GM12878 (cell line): ENCODE measurements at regions not wholly inside any gene's neighbourhood (a gene's known extent, or its start where the extent isn't known, plus 50 kb on each side); places are given as distances from the start of the nearest gene placed in this dataset.

Experiments
- ATF2 ChIP-seq: IDR thresholded peaks from 2 replicates; pipeline ENCODE4 v1.6.1; 2012; ENCODE audit warnings: low read length, inconsistent platforms
- CBFB ChIP-seq: IDR thresholded peaks from 2 replicates; pipeline ENCODE4 v1.6.1; 2016; ENCODE audit warnings: antibody characterized with exemption, low read depth
- E2F8 ChIP-seq: fragments of 450-650 bp; IDR thresholded peaks from 2 replicates; pipeline ENCODE4 v1.6.1; 2018; ENCODE audit warnings: mild to moderate bottlenecking, low read depth, moderate library complexity; ENCODE audit not compliant: partially characterized antibody
- EGR1 ChIP-seq, 2 experiments: IDR thresholded peaks; 1 replicate in 1 of 2; 2 replicates in 1 of 2; pipeline ENCODE4 v1.6.1; 2011 to 2012; ENCODE audit warnings: low read depth in 2 of 2, low read length in 2 of 2, borderline replicate concordance in 1 of 2, mild to moderate bottlenecking in 1 of 2, moderate library complexity in 1 of 2
- HDAC2 ChIP-seq: fragments of 200-600 bp; sonication (generic); IDR thresholded peaks from 2 replicates; pipeline ENCODE4 v1.6.1; 2017
- NFYB ChIP-seq: IDR thresholded peaks from 2 replicates; pipeline ENCODE4 v1.6.1; 2011; ENCODE audit warnings: low read depth, mild to moderate bottlenecking, low read length, improper control_type of control experiment, moderate library complexity; ENCODE audit not compliant: insufficient read depth
- NR2C2 ChIP-seq: IDR thresholded peaks from 2 replicates; pipeline ENCODE4 v1.6.1; 2011; ENCODE audit warnings: borderline replicate concordance, low read depth; ENCODE audit not compliant: control insufficient read depth, insufficient read length
- SUZ12 ChIP-seq: fragments of 200-600 bp; sonication (generic); IDR thresholded peaks from one replicate; pipeline ENCODE4 v1.6.1; 2018; ENCODE audit warnings: antibody characterized with exemption, mild to moderate bottlenecking; ENCODE audit not compliant: unreplicated experiment
- ZSCAN29 ChIP-seq: fragments of 450-650 bp; IDR thresholded peaks from 2 replicates; pipeline ENCODE4 v1.6.1; 2017; ENCODE audit warnings: mild to moderate bottlenecking, moderate library complexity

- TF ChIP-seq E2F8 = no peak
- no peak for TF ChIP-seq ZSCAN29
- no peak for TF ChIP-seq EGR1 (IDR thresholded peaks at IDR 0.05; ENCODE audit: borderline replicate concordance in 1 of 2, low read depth in 2 of 2, low read length in 2 of 2)
- no peak for TF ChIP-seq NR2C2
- TF ChIP-seq CBFB = no peak
- no peak for TF ChIP-seq NFYB
- no peak for TF ChIP-seq HDAC2
- TF ChIP-seq ATF2 = no peak
- no peak for TF ChIP-seq SUZ12
Observed at GRCh38 chr6:23783901-23784300, 342.1 kb upstream of the NRSN1 start (continued).
